Eye (tissue), 1 donor: ENCODE measurements at regions not wholly inside any gene's neighbourhood (a gene's known extent, or its start where the extent isn't known, plus 50 kb on each side); places are given as distances from the start of the nearest gene placed in this dataset.
"Not testable (repeated sequence)": the region's sequence is repeated elsewhere in the genome, so short reads cannot be mapped to it uniquely, and the experiment has no call there.

ENCODE experiments used
- DNase-seq: peaks from one replicate; pipeline ENCODE4 v3.0.0-alpha.2; 2015

- no peak for DNase-seq
Measured at GRCh38 chr18:67455890-67456501, 60.5 kb downstream of the DSEL start.

- no peak for DNase-seq
Measured at GRCh38 chr18:67453901-67454300, 62.6 kb downstream of the DSEL start.

GRCh38 chr18:67451960-67452359 lies 64.6 kb downstream of the DSEL start:
- no peak for DNase-seq

GRCh38 chr18:67451101-67451500 lies 65.4 kb downstream of the DSEL start:
- DNase-seq: not testable (repeated sequence)

- DNase-seq: no peak
Measured at GRCh38 chr18:67433971-67434370, 82.5 kb downstream of the DSEL start.

GRCh38 chr18:67432806-67433205 lies 83.7 kb downstream of the DSEL start:
- DNase-seq: no peak

GRCh38 chr18:67428805-67429204 lies 87.7 kb downstream of the DSEL start:
- DNase-seq: peak; percentile 17

GRCh38 chr18:67428158-67428557 lies 88.4 kb downstream of the DSEL start:
- DNase-seq: peak; percentile 14

GRCh38 chr18:67426486-67426885 lies 90.0 kb downstream of the DSEL start:
- DNase-seq: no peak

- no peak for DNase-seq
Measured at GRCh38 chr18:67425672-67426071, 90.8 kb downstream of the DSEL start.

- DNase-seq: no peak
Measured at GRCh38 chr18:67421651-67422050, 94.9 kb downstream of the DSEL start.

- DNase-seq: no peak
Measured at GRCh38 chr18:67417864-67418523, 98.5 kb downstream of the DSEL start.

GRCh38 chr18:67411116-67411515 lies 105.4 kb downstream of the DSEL start:
- no peak for DNase-seq

- DNase-seq: peak; percentile 5
Measured at GRCh38 chr18:67410075-67411070, 106.1 kb downstream of the DSEL start.

- no peak for DNase-seq
Measured at GRCh38 chr18:67408240-67408639, 108.3 kb downstream of the DSEL start.

GRCh38 chr18:67406714-67407113 lies 109.8 kb downstream of the DSEL start:
- DNase-seq: no peak

GRCh38 chr18:67402543-67402942 lies 114.0 kb downstream of the DSEL start:
- DNase-seq: no peak

GRCh38 chr18:67400502-67401117 lies 115.9 kb downstream of the DSEL start:
- DNase-seq: no peak

GRCh38 chr18:67386032-67386431 lies 130.5 kb downstream of the DSEL start:
- DNase-seq: no peak

GRCh38 chr18:67385455-67385854 lies 131.1 kb downstream of the DSEL start:
- DNase-seq: no peak

GRCh38 chr18:67384057-67384456 lies 132.5 kb downstream of the DSEL start:
- DNase-seq: not testable (repeated sequence)

GRCh38 chr18:67381608-67382150 lies 134.8 kb downstream of the DSEL start:
- DNase-seq: no peak

- DNase-seq: no peak
Measured at GRCh38 chr18:67380867-67381266, 135.7 kb downstream of the DSEL start.
